ENCODE measurements at regions not wholly inside any gene's neighbourhood (a gene's known extent, or its start where the extent isn't known, plus 50 kb on each side); places are given as distances from the start of the nearest gene placed in this dataset.
"Not testable (repeated sequence)": the region's sequence is repeated elsewhere in the genome, so short reads cannot be mapped to it uniquely, and the experiment has no call there.

GRCh38 chr4:60696062-60696461 lies 504.1 kb upstream of the ADGRL3 start:
- TF ChIP-seq CTCF, POLR2A (IDR thresholded peaks at IDR 0.05): not testable (repeated sequence)
